ENCODE measurements at regions not wholly inside any gene's neighbourhood (a gene's known extent, or its start where the extent isn't known, plus 50 kb on each side); places are given as distances from the start of the nearest gene placed in this dataset.

DNA sequence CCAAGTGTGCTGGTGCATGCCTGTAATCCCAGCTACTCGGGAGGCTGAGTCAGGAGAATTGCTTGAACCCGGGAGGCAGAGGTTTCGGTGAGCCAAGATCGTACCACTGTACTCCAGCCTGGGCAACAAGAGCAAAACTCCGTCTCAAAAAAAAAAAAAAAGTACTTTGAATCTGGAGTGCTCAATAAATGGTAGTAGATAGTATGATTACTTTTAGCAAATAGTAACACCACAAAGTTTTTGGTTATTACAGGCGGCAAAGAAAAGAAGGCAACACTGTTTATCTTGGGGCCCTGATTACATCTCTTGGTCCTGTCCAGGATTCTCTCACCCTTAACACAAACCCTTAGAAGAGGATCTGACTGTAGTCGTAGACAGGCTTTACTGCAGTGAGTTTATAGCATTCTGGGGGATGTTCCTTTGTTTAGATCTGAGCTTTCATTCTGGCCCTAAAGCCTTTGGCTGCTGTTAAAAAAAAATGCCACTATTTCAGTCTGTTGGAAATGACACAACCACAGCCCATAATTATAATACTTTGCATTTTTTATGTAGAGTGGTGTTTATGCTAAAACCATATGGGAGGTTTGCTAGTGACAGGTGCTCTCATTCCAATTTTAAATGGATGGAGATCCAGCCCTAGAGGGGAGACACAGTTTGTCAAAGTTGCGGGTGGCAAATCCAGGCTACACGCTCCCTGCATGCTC, 79.7 kb upstream of the SLC2A1 start:
- TF ChIP-seq POLR2A (IDR thresholded peaks at IDR 0.05): no peak
- TF ChIP-seq CTCF (IDR thresholded peaks at IDR 0.05): no peak
